B cell (primary cell): ENCODE measurements at regions not wholly inside any gene's neighbourhood (a gene's known extent, or its start where the extent isn't known, plus 50 kb on each side); places are given as distances from the start of the nearest gene placed in this dataset.

Experiments used
- ATAC-seq: fragments of 200-7000 bp; cut with Tn5 transposase; one replicate; pipeline ENCODE4 v1.10.0; 2021; ENCODE audit warnings: low read depth, mild to moderate bottlenecking, moderate number of reproducible peaks, moderate library complexity
- CTCF ChIA-PET: fragments of 350-600 bp; sonication (Branson Sonifier 250); formaldehyde crosslinking; loops from one replicate; lab custom pipeline; 2021; ENCODE audit warnings: antibody characterized with exemption, inconsistent platforms; lab: Charles Lee
- POLR2A ChIA-PET: fragments of 350-600 bp; sonication (Branson Sonifier 250); formaldehyde crosslinking; loops from one replicate; lab custom pipeline; 2021; ENCODE audit warnings: antibody characterized with exemption; lab: Charles Lee
- DNase-seq: peaks from one replicate; pipeline ENCODE4 v3.0.0; 2013
- H2AFZ ChIP-seq: 2 replicates; pipeline ENCODE4 v1.6.1; 2012; ENCODE audit warnings: mild to moderate bottlenecking, low read depth, low read length; ENCODE audit not compliant: insufficient read depth, poor library complexity, severe bottlenecking
- H3K27ac ChIP-seq, 2 donors: 1 replicate in 1 of 2; 2 replicates in 1 of 2; pipeline ENCODE4 v1.5.1; 2012 to 2013; ENCODE audit warnings: low read length in 2 of 2, mild to moderate bottlenecking in 2 of 2, moderate library complexity in 1 of 2
- H3K27me3 ChIP-seq, 4 experiments: fragments of 200-600 bp in 1 of 4; sonication (generic) in 1 of 4; replicated peaks in 1 of 4; 1 replicate in 2 of 4; 2 replicates in 2 of 4; pipeline versions ENCODE4 v1.6.1 to v1.7.0; 2013 to 2016; ENCODE audit warnings: low read length in 3 of 4, mild to moderate bottlenecking in 2 of 4, mixed read lengths in 1 of 4, moderate library complexity in 1 of 4; ENCODE audit not compliant: insufficient read depth in 4 of 4, control insufficient read depth in 3 of 4; ENCODE audit errors: control extremely low read depth in 1 of 4
- H3K36me3 ChIP-seq, 2 experiments: replicated peaks in 1 of 2; 1 replicate in 1 of 2; 2 replicates in 1 of 2; pipeline versions ENCODE4 v1.6.1 to v1.7.1; 2013; ENCODE audit warnings: low read length in 1 of 2; ENCODE audit not compliant: insufficient read depth in 2 of 2, control insufficient read depth in 1 of 2; ENCODE audit errors: control extremely low read depth in 1 of 2, extremely low read depth in 1 of 2
- H3K4me1 ChIP-seq, 2 donors: fragments of 200-600 bp in 1 of 2; sonication (generic) in 1 of 2; 1 replicate in 1 of 2; 2 replicates in 1 of 2; pipeline versions ENCODE4 v1.5.1 to v1.6.1; 2013 to 2017; ENCODE audit warnings: low read length in 2 of 2; ENCODE audit not compliant: control insufficient read depth in 2 of 2, insufficient read depth in 2 of 2
- H3K4me2 ChIP-seq: replicated peaks from 2 replicates; pipeline ENCODE3; 2012; ENCODE audit warnings: mild to moderate bottlenecking, low read depth, low read length; ENCODE audit not compliant: poor library complexity, severe bottlenecking
- H3K4me3 ChIP-seq, 5 experiments: fragments of 200-600 bp in 1 of 5; sonication (generic) in 1 of 5; 1 replicate in 3 of 5; 2 replicates in 2 of 5; pipeline versions ENCODE4 v1.5.1 to v1.7.0; 2011 to 2016; ENCODE audit warnings: low read length in 4 of 5, mild to moderate bottlenecking in 4 of 5, low read depth in 2 of 5, control low read depth in 1 of 5, moderate library complexity in 1 of 5; ENCODE audit not compliant: insufficient read depth in 1 of 5; ENCODE audit errors: control extremely low read depth in 1 of 5, extremely low read depth in 1 of 5
- H3K79me2 ChIP-seq: fragments of 200-600 bp; sonication (generic); one replicate; pipeline ENCODE4 v1.6.0; 2016; ENCODE audit warnings: low read length; ENCODE audit not compliant: control insufficient read depth, insufficient read depth
- H3K9ac ChIP-seq: fragments of 200-600 bp; sonication (generic); 2 replicates; pipeline ENCODE4 v1.6.1; 2017; ENCODE audit warnings: mild to moderate bottlenecking, low read length, moderate library complexity
- H3K9me3 ChIP-seq, 3 donors: one replicate each; pipeline versions ENCODE4 v1.6.1 to v1.7.1; 2013; ENCODE audit warnings: low read length in 2 of 3; ENCODE audit not compliant: control insufficient read depth in 2 of 3, insufficient read depth in 1 of 3; ENCODE audit errors: control extremely low read depth in 1 of 3
- H4K20me1 ChIP-seq: 2 replicates; pipeline ENCODE4 v1.6.0; 2012; ENCODE audit warnings: mild to moderate bottlenecking, low read length; ENCODE audit not compliant: insufficient read depth, control insufficient read depth, poor library complexity, severe bottlenecking
- H3K27ac Mint-ChIP-seq: one replicate; pipeline ENCODE4 v1.8.0; 2021; ENCODE audit warnings: mixed read lengths
- H3K27me3 Mint-ChIP-seq: one replicate; pipeline ENCODE4 v1.8.0; 2021; ENCODE audit warnings: mixed read lengths
- H3K4me1 Mint-ChIP-seq: one replicate; pipeline ENCODE4 v1.8.0; 2021; ENCODE audit warnings: mixed read lengths
- H3K4me3 Mint-ChIP-seq: one replicate; pipeline ENCODE4 v1.8.0; 2021; ENCODE audit warnings: mixed read lengths
- H3K9me3 Mint-ChIP-seq: one replicate; pipeline ENCODE4 v1.8.0; 2022; ENCODE audit warnings: mixed read lengths; ENCODE audit not compliant: insufficient read depth
- CTCF ChIP-seq: fragments of 200-600 bp; IDR thresholded peaks from one replicate; pipeline ENCODE4 v1.8.0; 2022; ENCODE audit warnings: antibody characterized with exemption, mild to moderate bottlenecking
- EZH2 ChIP-seq: IDR thresholded peaks from 2 replicates; pipeline ENCODE4 v1.6.1; 2012; ENCODE audit warnings: borderline replicate concordance, low read depth, mild to moderate bottlenecking, moderate library complexity, low read length; ENCODE audit not compliant: insufficient read depth, poor library complexity, severe bottlenecking
- WGBS: methylation state at CpG from one replicate; pipeline ENCODE4 v1.1.5; 2013; ENCODE audit warnings: missing lambda C conversion rate; ENCODE audit not compliant: insufficient coverage; 5-methylcytosine and 5-hydroxymethylcytosine counted together
- intact Hi-C: fragments of 100-400 bp; cut with micrococcal nuclease; formaldehyde crosslinking; loops from one replicate; pipeline ENCODE4 v1.10.0; 2022

DNA sequence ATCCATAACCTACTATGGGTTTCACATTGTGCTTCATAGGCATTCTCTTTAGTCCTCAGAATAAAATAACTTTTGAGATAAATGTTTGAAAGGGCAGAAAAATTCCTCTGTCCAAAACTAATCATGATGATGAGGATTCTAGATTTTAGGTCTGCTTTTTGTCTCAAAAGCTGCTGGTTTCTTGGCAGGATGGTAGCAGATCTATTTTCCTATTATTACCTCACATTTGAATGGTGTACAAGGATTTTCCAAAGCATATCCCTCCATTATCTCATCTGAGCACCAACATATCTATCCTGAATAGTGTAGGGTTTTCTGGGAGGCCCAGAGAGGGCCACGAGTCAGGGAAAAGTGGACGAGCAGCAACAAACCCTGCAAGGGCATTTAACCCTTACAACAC lies 201.9 kb downstream of the PLPP3 start:
- no peaks in the 10 kb centered on the region for H3K79me2 ChIP-seq
- no peak for DNase-seq
- no peaks in the 10 kb centered on the region for H3K36me3 ChIP-seq
- Mint-ChIP-seq H3K27ac (no peak overlapping the region), H3K4me3 (no peak overlapping the region), H3K27me3 (peaks cover 17% of the 10 kb centered on the region), H3K4me1 (no peaks in the 10 kb centered on the region), H3K9me3 (no peaks in the 10 kb centered on the region)
- no peaks in the 10 kb centered on the region for H3K4me1 ChIP-seq
- H3K9ac ChIP-seq, result no peak overlapping the region
- intact Hi-C loops, result no loop called here
- 100% methylated on average over 1 of the region's 2 CpGs for WGBS
- no peak overlapping the region for H3K4me2 ChIP-seq
- H3K9me3 ChIP-seq, result no peaks in the 10 kb centered on the region
- no peak for ATAC-seq
- peaks cover 0 to 13% (median 4%) of the 10 kb centered on the region in 4 experiments for H3K27me3 ChIP-seq
- H3K27ac ChIP-seq, result no peak overlapping the region
- no peaks in the 10 kb centered on the region for H4K20me1 ChIP-seq
- H2AFZ ChIP-seq, result no peak overlapping the region
- CTCF ChIA-PET, result no interaction called here
- POLR2A ChIA-PET, result no interaction called here
- H3K4me3 ChIP-seq, result no peak overlapping the region
- no peak for TF ChIP-seq EZH2

- Mint-ChIP-seq H3K4me3 (no peak overlapping the region), H3K9me3 (no peaks in the 10 kb centered on the region), H3K27ac (no peak overlapping the region), H3K27me3 (peaks cover 23% of the 10 kb centered on the region), H3K4me1 (no peaks in the 10 kb centered on the region)
- H3K4me1 ChIP-seq, result no peaks in the 10 kb centered on the region
- no peaks in the 10 kb centered on the region for H3K36me3 ChIP-seq
- ChIA-PET CTCF (no interaction called here), POLR2A (no interaction called here)
- intact Hi-C loops, result no loop called here
- H4K20me1 ChIP-seq, result no peaks in the 10 kb centered on the region
- H3K9ac ChIP-seq, result no peak overlapping the region
- no peak overlapping the region for H3K4me2 ChIP-seq
- no peak overlapping the region for H3K27ac ChIP-seq
- H2AFZ ChIP-seq, result no peak overlapping the region
- DNase-seq, result no peak
- H3K4me3 ChIP-seq, result no peak overlapping the region
- TF ChIP-seq CTCF (no peak), EZH2 (no peak)
- no peaks in the 10 kb centered on the region for H3K79me2 ChIP-seq
- H3K27me3 ChIP-seq, result peaks cover 0 to 13% (median 4%) of the 10 kb centered on the region in 4 experiments
- no peaks in the 10 kb centered on the region for H3K9me3 ChIP-seq
- ATAC-seq, result no peak
- WGBS, result 17% methylated on average over 7 of the region's 7 CpGs
Observed at GRCh38 chr1:56376188-56376984, 203.0 kb downstream of the PLPP3 start.
